ENCODE measurements at regions not wholly inside any gene's neighbourhood (a gene's known extent, or its start where the extent isn't known, plus 50 kb on each side); places are given as distances from the start of the nearest gene placed in this dataset.
"Not testable (repeated sequence)": the region's sequence is repeated elsewhere in the genome, so short reads cannot be mapped to it uniquely, and the experiment has no call there.

GRCh38 chr14:52155651-52156213 is 86.9 kb upstream of the NID2 start:
- WGBS (ENCODE audit: insufficient coverage): 90% methylated on average over 24 of the region's 24 CpGs
- H3K27me3 ChIP-seq (ENCODE audit: control insufficient read depth, insufficient read depth, low read length): no peaks in the 10 kb centered on the region

GRCh38 chr14:52154992-52155650 is 86.3 kb upstream of the NID2 start:
- no peak for DNase-seq

More at GRCh38 chr14:52155651-52156213, 86.9 kb upstream of the NID2 start:
- H3K27ac ChIP-seq (ENCODE audit: low read length): no peak overlapping the region
- no peak overlapping the region for H3K4me3 ChIP-seq (ENCODE audit: low read length)
- H3K36me3 ChIP-seq (ENCODE audit: control insufficient read depth, insufficient read depth, low read length): no peaks in the 10 kb centered on the region
- DNase-seq: no peak
- no peaks in the 10 kb centered on the region for H3K4me1 ChIP-seq (ENCODE audit: control insufficient read depth, insufficient read depth, low read length)
- H3K9me3 ChIP-seq (replicated peaks; ENCODE audit: control insufficient read depth, low read depth, low read length): no peaks in the 10 kb centered on the region

GRCh38 chr14:52153939-52154338 is 85.1 kb upstream of the NID2 start:
- no peaks in the 10 kb centered on the region for H3K9me3 ChIP-seq (replicated peaks; ENCODE audit: control insufficient read depth, low read depth, low read length)
- H3K27me3 ChIP-seq (ENCODE audit: control insufficient read depth, insufficient read depth, low read length): no peaks in the 10 kb centered on the region
- no peak for DNase-seq
- H3K27ac ChIP-seq (ENCODE audit: low read length): no peak overlapping the region
- H3K4me1 ChIP-seq (ENCODE audit: control insufficient read depth, insufficient read depth, low read length): no peaks in the 10 kb centered on the region
- no CpG with 5 or more reads among the region's 1 CpG for WGBS (ENCODE audit: insufficient coverage)
- H3K36me3 ChIP-seq (ENCODE audit: control insufficient read depth, insufficient read depth, low read length): no peaks in the 10 kb centered on the region
- no peak overlapping the region for H3K4me3 ChIP-seq (ENCODE audit: low read length)

More at GRCh38 chr14:52154992-52155650, 86.3 kb upstream of the NID2 start:
- WGBS (ENCODE audit: insufficient coverage): no CpG with 5 or more reads among the region's 4 CpGs
- Histone ChIP-seq H3K27ac (ENCODE audit: low read length) (no peak overlapping the region), H3K9me3 (replicated peaks; ENCODE audit: control insufficient read depth, low read depth, low read length) (no peaks in the 10 kb centered on the region), H3K4me1 (ENCODE audit: control insufficient read depth, insufficient read depth, low read length) (no peaks in the 10 kb centered on the region), H3K27me3 (ENCODE audit: control insufficient read depth, insufficient read depth, low read length) (no peaks in the 10 kb centered on the region), H3K36me3 (ENCODE audit: control insufficient read depth, insufficient read depth, low read length) (no peaks in the 10 kb centered on the region), H3K4me3 (ENCODE audit: low read length) (no peak overlapping the region)

GRCh38 chr14:52150162-52150561 is 81.3 kb upstream of the NID2 start:
- no peak for DNase-seq
- WGBS (ENCODE audit: insufficient coverage): 71% methylated on average over 2 of the region's 2 CpGs
- Histone ChIP-seq H3K36me3 (ENCODE audit: control insufficient read depth, insufficient read depth, low read length) (no peaks in the 10 kb centered on the region), H3K27me3 (ENCODE audit: control insufficient read depth, insufficient read depth, low read length) (no peaks in the 10 kb centered on the region), H3K27ac (ENCODE audit: low read length) (no peak overlapping the region), H3K4me1 (ENCODE audit: control insufficient read depth, insufficient read depth, low read length) (no peaks in the 10 kb centered on the region), H3K4me3 (ENCODE audit: low read length) (no peak overlapping the region), H3K9me3 (replicated peaks; ENCODE audit: control insufficient read depth, low read depth, low read length) (no peaks in the 10 kb centered on the region)

- no peak for DNase-seq
- no peaks in the 10 kb centered on the region for H3K36me3 ChIP-seq (ENCODE audit: control insufficient read depth, insufficient read depth, low read length)
- no peaks in the 10 kb centered on the region for H3K27me3 ChIP-seq (ENCODE audit: control insufficient read depth, insufficient read depth, low read length)
- no peaks in the 10 kb centered on the region for H3K4me1 ChIP-seq (ENCODE audit: control insufficient read depth, insufficient read depth, low read length)
- H3K9me3 ChIP-seq (replicated peaks; ENCODE audit: control insufficient read depth, low read depth, low read length): no peaks in the 10 kb centered on the region
- H3K27ac ChIP-seq (ENCODE audit: low read length): no peak overlapping the region
- WGBS (ENCODE audit: insufficient coverage): 80% methylated on average over 1 of the region's 1 CpG
- H3K4me3 ChIP-seq (ENCODE audit: low read length): no peak overlapping the region
Observed at GRCh38 chr14:52148371-52148770, 79.5 kb upstream of the NID2 start.

GRCh38 chr14:52146504-52146903 is 77.6 kb upstream of the NID2 start:
- H3K27me3 ChIP-seq (ENCODE audit: control insufficient read depth, insufficient read depth, low read length): no peaks in the 10 kb centered on the region
- H3K4me1 ChIP-seq (ENCODE audit: control insufficient read depth, insufficient read depth, low read length): no peaks in the 10 kb centered on the region
- WGBS (ENCODE audit: insufficient coverage): no CpG with 5 or more reads among the region's 2 CpGs

GRCh38 chr14:52144099-52144498 is 75.2 kb upstream of the NID2 start:
- not testable (repeated sequence) for H3K4me1 ChIP-seq (ENCODE audit: control insufficient read depth, insufficient read depth, low read length); H3K27ac ChIP-seq (ENCODE audit: low read length); H3K4me3 ChIP-seq (ENCODE audit: low read length); H3K9me3 ChIP-seq (replicated peaks; ENCODE audit: control insufficient read depth, low read depth, low read length); DNase-seq; H3K36me3 ChIP-seq (ENCODE audit: control insufficient read depth, insufficient read depth, low read length); H3K27me3 ChIP-seq (ENCODE audit: control insufficient read depth, insufficient read depth, low read length)
- no CpG with 5 or more reads among the region's 2 CpGs for WGBS (ENCODE audit: insufficient coverage)

More at GRCh38 chr14:52146504-52146903, 77.6 kb upstream of the NID2 start:
- no peak for DNase-seq
- no peaks in the 10 kb centered on the region for H3K9me3 ChIP-seq (replicated peaks; ENCODE audit: control insufficient read depth, low read depth, low read length)
- no peak overlapping the region for H3K4me3 ChIP-seq (ENCODE audit: low read length)
- H3K36me3 ChIP-seq (ENCODE audit: control insufficient read depth, insufficient read depth, low read length): no peaks in the 10 kb centered on the region
- no peak overlapping the region for H3K27ac ChIP-seq (ENCODE audit: low read length)

GRCh38 chr14:52142504-52142903 is 73.6 kb upstream of the NID2 start:
- Histone ChIP-seq H3K4me3 (ENCODE audit: low read length) (no peak overlapping the region), H3K36me3 (ENCODE audit: control insufficient read depth, insufficient read depth, low read length) (no peaks in the 10 kb centered on the region), H3K27ac (ENCODE audit: low read length) (no peak overlapping the region), H3K27me3 (ENCODE audit: control insufficient read depth, insufficient read depth, low read length) (no peaks in the 10 kb centered on the region), H3K4me1 (ENCODE audit: control insufficient read depth, insufficient read depth, low read length) (no peaks in the 10 kb centered on the region), H3K9me3 (replicated peaks; ENCODE audit: control insufficient read depth, low read depth, low read length) (no peaks in the 10 kb centered on the region)
- DNase-seq: no peak

GRCh38 chr14:52131640-52132320 is 62.9 kb upstream of the NID2 start:
- H3K36me3 ChIP-seq (ENCODE audit: control insufficient read depth, insufficient read depth, low read length): no peaks in the 10 kb centered on the region
- no peak overlapping the region for H3K4me3 ChIP-seq (ENCODE audit: low read length)
- 67% methylated on average over 3 of the region's 13 CpGs for WGBS (ENCODE audit: insufficient coverage)
- H3K27me3 ChIP-seq (ENCODE audit: control insufficient read depth, insufficient read depth, low read length): peaks cover 3% of the 10 kb centered on the region
- no peak overlapping the region for H3K27ac ChIP-seq (ENCODE audit: low read length)
- peak; percentile 96 for DNase-seq
- H3K9me3 ChIP-seq (replicated peaks; ENCODE audit: control insufficient read depth, low read depth, low read length): peaks cover 4% of the 10 kb centered on the region
- H3K4me1 ChIP-seq (ENCODE audit: control insufficient read depth, insufficient read depth, low read length): peaks cover 4% of the 10 kb centered on the region

- Histone ChIP-seq H3K9me3 (replicated peaks; ENCODE audit: control insufficient read depth, low read depth, low read length) (peaks cover 3% of the 10 kb centered on the region), H3K27me3 (ENCODE audit: control insufficient read depth, insufficient read depth, low read length) (peaks cover 3% of the 10 kb centered on the region), H3K4me3 (ENCODE audit: low read length) (no peak overlapping the region), H3K27ac (ENCODE audit: low read length) (no peak overlapping the region), H3K36me3 (ENCODE audit: control insufficient read depth, insufficient read depth, low read length) (no peaks in the 10 kb centered on the region), H3K4me1 (ENCODE audit: control insufficient read depth, insufficient read depth, low read length) (peaks cover 6% of the 10 kb centered on the region)
- no CpG with 5 or more reads among the region's 3 CpGs for WGBS (ENCODE audit: insufficient coverage)
- DNase-seq: peak; percentile 46
Observed at GRCh38 chr14:52129721-52130120, 60.9 kb upstream of the NID2 start.

Data from muscle of leg (tissue), 3 donors.